ENCODE measurements at regions not wholly inside any gene's neighbourhood (a gene's known extent, or its start where the extent isn't known, plus 50 kb on each side); places are given as distances from the start of the nearest gene placed in this dataset.

- DNase-seq, result no peak
Measured at GRCh38 chr13:22063416-22064124, 392.7 kb downstream of the FGF9 start.

GRCh38 chr13:22064854-22065620, 394.2 kb downstream of the FGF9 start:
- no peak for DNase-seq

DNA sequence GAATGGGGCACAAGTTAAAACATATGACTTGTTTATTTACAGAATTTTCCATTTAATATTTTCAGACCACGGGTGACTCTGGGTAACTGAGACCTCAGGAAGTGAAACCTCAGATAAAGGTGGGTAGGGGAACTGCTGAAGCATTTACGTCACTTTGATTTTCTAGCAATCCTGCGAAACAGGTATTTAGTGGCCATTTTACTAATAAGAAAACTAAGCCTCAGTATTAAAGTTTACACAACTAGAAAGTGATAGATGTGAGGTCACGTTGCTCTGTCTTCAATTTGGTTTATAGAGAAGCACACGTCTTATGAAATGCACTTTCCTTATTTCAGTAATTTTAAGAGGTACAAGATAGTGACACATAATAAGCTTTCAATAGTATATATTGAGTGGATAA, 402.8 kb downstream of the FGF9 start:
- no peak for DNase-seq

DNA sequence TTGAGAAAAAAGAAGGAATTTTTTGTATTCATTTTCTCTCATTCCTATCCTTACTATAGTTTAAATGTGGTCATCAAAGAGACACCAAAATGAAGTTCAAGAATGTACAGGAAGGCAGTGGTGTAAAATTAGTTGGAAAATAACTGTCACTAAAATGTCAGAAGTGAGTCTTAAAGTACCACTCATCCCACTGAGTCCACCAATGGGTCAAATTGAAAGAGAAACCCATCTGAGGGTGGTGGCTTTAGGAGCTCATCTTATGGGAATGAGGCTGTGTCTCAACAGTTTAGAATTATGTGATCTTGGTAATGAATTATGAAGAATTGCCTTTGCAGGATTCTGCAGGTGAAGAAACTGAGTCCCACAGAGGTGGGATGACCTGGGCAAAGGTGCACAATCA, 403.5 kb downstream of the FGF9 start:
- DNase-seq, result no peak

DNA sequence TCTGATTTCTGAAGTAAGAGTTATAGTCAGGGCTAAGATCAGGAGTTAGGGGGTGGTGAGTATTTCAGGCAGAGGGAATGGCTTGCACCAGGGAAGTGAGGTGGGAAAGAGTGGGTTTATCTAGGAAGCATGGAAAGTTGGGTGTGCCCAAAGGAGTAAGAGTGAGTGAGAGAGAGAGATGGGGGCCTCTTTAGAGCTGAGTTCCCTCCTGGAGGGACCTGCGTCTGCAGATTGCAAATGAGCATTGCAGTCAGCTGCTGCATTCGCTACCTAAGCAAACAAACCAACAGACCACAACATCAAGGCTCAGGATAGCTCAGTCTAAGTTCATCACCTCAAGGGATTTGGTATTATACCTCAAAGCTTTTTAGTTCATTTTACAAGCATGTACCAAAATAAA, 405.8 kb downstream of the FGF9 start:
- no peak for DNase-seq

DNA sequence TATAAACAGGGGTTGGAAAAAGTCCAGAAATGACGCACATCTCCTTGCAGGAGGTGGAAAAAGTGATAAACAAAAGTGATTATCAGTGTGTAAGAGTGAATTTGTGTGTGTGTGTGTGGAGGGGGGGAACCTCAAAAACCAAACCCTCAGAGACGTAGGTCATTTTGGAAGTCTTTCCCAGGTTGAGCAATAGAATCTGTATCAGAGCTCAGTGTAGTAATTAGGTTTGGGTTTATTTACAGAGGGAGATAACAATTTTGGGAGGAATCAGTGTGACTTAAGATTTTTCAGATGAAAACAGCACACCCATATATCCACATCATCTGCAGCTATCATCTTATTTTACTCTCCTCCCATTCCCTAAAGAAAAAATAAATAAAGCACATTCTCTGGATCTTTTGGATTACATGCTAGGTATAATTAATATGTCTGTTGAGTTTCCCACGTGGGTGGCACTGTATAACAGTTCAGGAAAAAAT, 406.4 kb downstream of the FGF9 start:
- DNase-seq, result no peak

DNA sequence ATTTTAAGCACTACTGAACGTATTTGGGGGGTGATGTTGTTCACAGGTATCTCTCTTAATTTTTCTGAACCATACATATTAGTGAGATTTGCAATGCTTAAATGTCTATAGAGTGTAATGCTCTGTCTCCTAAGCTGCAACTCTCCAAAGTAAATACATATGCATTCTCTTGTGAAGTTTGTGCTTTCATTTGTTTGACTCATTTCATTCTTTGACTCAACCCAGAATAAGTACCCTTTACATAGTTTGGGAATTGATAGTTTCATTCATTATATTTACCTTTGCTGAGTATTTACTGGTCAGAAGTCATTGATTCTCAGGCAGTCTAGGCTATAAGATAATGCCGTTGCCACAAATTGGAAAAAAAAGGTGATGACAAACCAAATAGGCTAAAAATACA, 406.9 kb downstream of the FGF9 start:
- no peak for DNase-seq

DNA sequence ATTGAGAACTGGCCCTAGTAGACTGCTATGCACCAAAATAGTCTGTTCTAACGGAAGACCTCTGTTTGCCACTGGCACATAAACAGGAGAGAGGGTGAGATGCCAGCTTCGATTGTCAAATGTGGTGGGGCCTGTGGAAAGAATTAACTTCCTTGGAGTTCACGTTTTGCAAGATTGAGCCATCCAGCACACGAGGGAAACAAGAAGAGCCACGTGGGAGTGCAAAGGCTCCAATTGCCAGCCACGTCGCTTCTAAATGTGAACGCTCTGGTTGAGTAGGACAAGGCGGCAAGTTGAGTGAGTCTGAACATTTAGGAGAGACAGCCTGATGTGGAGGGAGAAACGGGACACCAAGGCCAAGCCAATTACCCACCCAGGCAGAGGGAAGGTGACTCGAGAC, 409.1 kb downstream of the FGF9 start:
- DNase-seq, result no peak

DNA sequence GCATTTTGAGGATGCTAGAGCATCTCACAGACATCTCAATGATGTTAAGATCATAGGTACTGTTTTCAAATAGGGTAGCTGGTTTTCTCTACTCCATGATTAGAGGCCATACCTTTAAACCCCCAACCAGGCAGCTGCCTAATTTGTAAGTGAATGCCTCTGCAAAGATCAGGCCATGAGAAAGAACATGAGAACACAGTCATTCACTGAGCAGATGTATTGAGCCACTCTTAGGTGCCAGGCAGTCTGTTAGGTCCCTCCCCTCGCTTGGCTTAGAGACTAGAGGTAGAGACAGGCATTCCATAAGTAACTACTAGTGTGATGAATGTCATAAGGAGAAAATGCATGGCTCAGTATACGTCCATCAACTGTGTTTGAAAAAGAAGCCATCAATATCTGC, 410.0 kb downstream of the FGF9 start:
- DNase-seq, result no peak

DNA sequence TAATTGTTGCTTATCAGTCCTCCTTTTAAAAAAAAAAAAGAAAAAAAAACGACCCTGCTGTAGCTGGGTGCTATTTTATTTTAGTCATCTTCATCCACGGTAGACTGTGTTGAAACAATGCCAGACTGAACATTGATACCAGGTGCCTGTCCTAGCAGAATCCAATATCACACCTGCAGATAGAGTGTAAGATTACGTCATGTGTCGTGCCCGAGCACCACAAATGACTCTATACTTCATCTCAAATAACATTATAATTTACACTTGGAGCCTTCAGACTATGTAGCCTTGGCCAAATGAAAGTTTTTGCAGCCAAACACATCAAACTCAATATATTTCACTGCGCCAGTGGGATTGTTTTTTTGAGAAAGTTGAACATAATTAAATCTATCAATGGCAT, 410.6 kb downstream of the FGF9 start:
- no peak for DNase-seq

GRCh38 chr13:22082030-22082429, 411.2 kb downstream of the FGF9 start:
- no peak for DNase-seq

DNA sequence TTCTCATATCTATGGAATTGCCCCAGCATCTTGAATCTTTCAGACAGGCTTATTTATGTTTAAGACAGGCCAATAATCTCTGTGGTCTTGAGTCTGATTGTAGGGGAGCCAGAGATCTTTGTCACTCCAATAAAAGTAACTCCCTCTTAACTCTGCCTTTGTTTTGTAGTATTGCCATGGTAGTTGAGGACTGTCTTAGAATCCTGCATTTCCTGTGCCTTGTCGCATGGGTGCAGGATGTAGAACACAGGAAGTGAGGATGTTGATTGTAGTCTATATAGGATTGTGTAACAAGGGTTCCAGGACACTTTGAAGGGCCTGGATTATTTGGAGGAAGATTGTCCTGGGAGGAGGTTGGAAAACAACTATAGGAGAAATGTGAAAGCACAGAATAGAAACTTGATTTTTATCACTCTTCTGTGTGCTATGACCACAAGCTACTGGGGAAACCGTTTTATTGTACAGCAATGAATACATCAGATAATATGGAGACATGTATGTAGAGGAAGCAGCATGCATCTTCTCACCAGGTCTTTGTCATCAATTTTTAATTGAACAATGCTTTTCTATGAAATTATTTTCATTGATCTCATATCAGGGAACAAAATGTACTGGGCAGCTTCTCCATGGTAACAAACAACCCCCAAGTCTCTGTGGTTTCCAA, 411.7 kb downstream of the FGF9 start:
- DNase-seq, result no peak

- DNase-seq, result no peak
Measured at GRCh38 chr13:22085001-22085400, 414.1 kb downstream of the FGF9 start.

GRCh38 chr13:22086597-22087330, 415.9 kb downstream of the FGF9 start:
- DNase-seq, result no peak

DNA sequence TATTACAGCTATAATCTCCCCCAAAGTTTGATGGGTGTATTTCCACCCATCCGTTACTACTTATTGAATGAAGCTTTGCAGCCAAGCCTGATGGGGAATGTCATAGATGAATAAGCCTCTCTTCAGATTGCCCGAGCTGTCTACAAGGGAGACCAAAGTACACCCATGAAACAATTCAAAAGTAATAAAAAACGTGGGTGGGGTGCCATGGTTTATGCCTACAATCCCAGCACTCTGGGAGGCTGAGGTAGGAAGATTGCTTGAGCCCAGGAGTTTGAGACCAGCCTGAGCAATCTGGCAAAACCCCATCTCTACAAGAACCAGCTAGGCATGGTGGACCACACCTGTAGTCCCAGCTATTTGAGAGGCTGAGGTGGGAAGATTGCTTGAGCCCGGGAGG, 419.2 kb downstream of the FGF9 start:
- DNase-seq, result no peak

GRCh38 chr13:22091222-22091970, 420.5 kb downstream of the FGF9 start:
- DNase-seq, result no peak

GRCh38 chr13:22091971-22092300, 421.1 kb downstream of the FGF9 start:
- no peak for DNase-seq

- no peak for DNase-seq
Measured at GRCh38 chr13:22092791-22093560, 422.1 kb downstream of the FGF9 start.

- DNase-seq, result no peak
Measured at GRCh38 chr13:22095794-22096193, 424.9 kb downstream of the FGF9 start.

DNA sequence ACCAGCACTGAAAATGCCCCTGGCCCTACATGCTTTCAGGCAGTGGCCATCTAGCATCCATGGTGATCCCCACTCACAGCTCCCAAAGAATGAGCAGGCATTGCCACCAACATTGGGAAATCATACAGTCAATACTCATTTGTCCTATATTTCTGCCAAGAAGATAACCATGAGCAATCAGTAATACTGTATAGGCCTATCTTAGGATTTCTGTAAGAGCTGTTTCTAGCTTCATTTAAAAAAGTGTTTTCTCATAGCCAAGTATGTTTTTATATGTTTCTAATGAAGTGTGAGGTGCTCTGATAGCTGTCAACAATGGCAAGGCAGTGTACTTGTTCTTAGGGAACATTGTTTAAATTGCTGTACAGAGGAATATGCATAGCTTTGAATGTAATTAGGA, 428.7 kb downstream of the FGF9 start:
- no peak for DNase-seq

- no peak for DNase-seq
Measured at GRCh38 chr13:22102271-22102670, 431.4 kb downstream of the FGF9 start.

Measured in activated CD4-positive, alpha-beta T cell treated with anti-CD3 and anti-CD28 coated beads for 4 hours (primary cell).